ENCODE measurements at regions not wholly inside any gene's neighbourhood (a gene's known extent, or its start where the extent isn't known, plus 50 kb on each side); places are given as distances from the start of the nearest gene placed in this dataset.

GRCh38 chr12:114895827-114896226 is 211.9 kb upstream of the TBX3 start:
- DNase-seq, result no peak
- no peak for TF ChIP-seq POLR2A (IDR thresholded peaks at IDR 0.05)
- no peak for TF ChIP-seq CTCF (IDR thresholded peaks at IDR 0.05)
- Histone ChIP-seq H3K4me1 (no peaks in the 10 kb centered on the region), H3K9me3 (no peaks in the 10 kb centered on the region), H3K27me3 (no peaks in the 10 kb centered on the region), H3K4me3 (replicated peaks in 1 of 3) (no peak overlapping the region), H3K27ac (no peak overlapping the region), H3K36me3 (no peaks in the 10 kb centered on the region)
- WGBS, 2 donors, result 69 to 71% methylated on average over 5 of the region's 5 CpGs
- intact Hi-C loops (cut with DNase I), result no loop called here

- intact Hi-C loops (cut with DNase I), result no loop called here
- TF ChIP-seq POLR2A (IDR thresholded peaks at IDR 0.05), result no peak
- TF ChIP-seq CTCF (IDR thresholded peaks at IDR 0.05), result no peak
- 95 to 96% methylated on average over 4 of the region's 4 CpGs for WGBS, 2 donors
- Histone ChIP-seq H3K27ac (no peak overlapping the region), H3K4me3 (replicated peaks in 1 of 3) (no peak overlapping the region), H3K27me3 (no peaks in the 10 kb centered on the region), H3K4me1 (no peaks in the 10 kb centered on the region), H3K9me3 (no peaks in the 10 kb centered on the region), H3K36me3 (no peaks in the 10 kb centered on the region)
- no peak for DNase-seq
These were observed 211.1 kb upstream of the TBX3 start for GRCh38 chr12:114895081-114895480.

GRCh38 chr12:114894076-114894475 is 210.1 kb upstream of the TBX3 start:
- DNase-seq, result no peak
- H3K36me3 ChIP-seq, result no peaks in the 10 kb centered on the region
- no peaks in the 10 kb centered on the region for H3K9me3 ChIP-seq
- intact Hi-C loops (cut with DNase I), result no loop called here
- no peaks in the 10 kb centered on the region for H3K4me1 ChIP-seq
- no peaks in the 10 kb centered on the region for H3K27me3 ChIP-seq
- H3K27ac ChIP-seq, result no peak overlapping the region
- no peak overlapping the region for H3K4me3 ChIP-seq (replicated peaks in 1 of 3)
- TF ChIP-seq POLR2A (IDR thresholded peaks at IDR 0.05) (no peak), CTCF (IDR thresholded peaks at IDR 0.05) (no peak)
- WGBS, 2 donors, result 92 to 95% methylated on average over 3 of the region's 3 CpGs

GRCh38 chr12:114888928-114889584 is 205.1 kb upstream of the TBX3 start:
- no peaks in the 10 kb centered on the region for H3K27me3 ChIP-seq
- no peaks in the 10 kb centered on the region for H3K9me3 ChIP-seq
- no peaks in the 10 kb centered on the region for H3K4me1 ChIP-seq
- TF ChIP-seq POLR2A (IDR thresholded peaks at IDR 0.05) (no peak), CTCF (IDR thresholded peaks at IDR 0.05) (no peak)
- intact Hi-C loops (cut with DNase I), result no loop called here
- 89 to 91% methylated on average over 2 of the region's 2 CpGs for WGBS, 2 donors
- H3K4me3 ChIP-seq (replicated peaks in 1 of 3), result no peak overlapping the region
- H3K36me3 ChIP-seq, result no peaks in the 10 kb centered on the region
- H3K27ac ChIP-seq, result no peak overlapping the region
- no peak for DNase-seq

- no peaks in the 10 kb centered on the region for H3K27me3 ChIP-seq
- no peaks in the 10 kb centered on the region for H3K4me1 ChIP-seq
- WGBS, 2 donors, result 42 to 56% methylated on average over 1 of the region's 1 CpG
- no peaks in the 10 kb centered on the region for H3K9me3 ChIP-seq
- no peaks in the 10 kb centered on the region for H3K36me3 ChIP-seq
- no peak for DNase-seq
- no peak overlapping the region for H3K4me3 ChIP-seq (replicated peaks in 1 of 3)
- H3K27ac ChIP-seq, result no peak overlapping the region
- intact Hi-C loops (cut with DNase I), result no loop called here
- TF ChIP-seq POLR2A (IDR thresholded peaks at IDR 0.05), result no peak
- TF ChIP-seq CTCF (IDR thresholded peaks at IDR 0.05), result no peak
These were observed 204.5 kb upstream of the TBX3 start for GRCh38 chr12:114888448-114888847.

All from thyroid gland (tissue), 4 donors.